ENCODE measurements at regions not wholly inside any gene's neighbourhood (a gene's known extent, or its start where the extent isn't known, plus 50 kb on each side); places are given as distances from the start of the nearest gene placed in this dataset.
A peak's percentile ranks its signal among the peaks of the same experiment; 100 is the strongest.

DNA sequence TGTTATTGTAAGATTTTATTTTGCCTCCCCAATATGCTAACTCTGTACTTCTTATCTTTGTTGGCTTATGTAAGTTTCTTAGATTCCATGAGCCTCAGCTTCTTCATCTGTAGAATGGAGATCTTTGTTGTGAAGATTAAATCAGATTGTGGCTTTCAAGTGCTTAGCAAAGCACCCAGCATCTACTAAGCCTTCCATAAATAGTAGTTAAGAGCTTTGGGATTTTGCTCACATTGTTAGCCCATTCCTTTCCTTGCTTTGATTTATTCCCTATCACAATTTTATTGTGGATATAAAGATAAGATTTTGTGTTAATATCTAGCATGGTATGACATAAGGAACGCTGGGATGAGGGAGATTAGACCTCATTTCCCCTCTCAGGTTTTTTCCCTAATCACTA, 501.4 kb downstream of the PYDC2 start:
- Histone ChIP-seq H4K91ac (ENCODE audit: low read length) (no peak overlapping the region), H3K9ac (ENCODE audit: low read length) (no peak overlapping the region), H2BK15ac (ENCODE audit: low read depth, poor library complexity, severe bottlenecking) (no peak overlapping the region), H2BK120ac (ENCODE audit: low read depth, low read length) (no peak overlapping the region), H3K18ac (ENCODE audit: low read depth in 1 of 2, low read length in 2 of 2) (no peak overlapping the region), H2BK12ac (ENCODE audit: low read length in 2 of 2) (no peak overlapping the region), H3K4me3 (ENCODE audit: insufficient read depth in 1 of 2, low read depth in 1 of 2, low read length in 2 of 2) (no peak overlapping the region), H4K8ac (ENCODE audit: low read length) (no peak overlapping the region), H3K23ac (ENCODE audit: low read length in 2 of 2) (no peak overlapping the region), H3K27me3 (ENCODE audit: control insufficient read depth in 1 of 2, insufficient read depth in 1 of 2, low read length in 2 of 2) (no peaks in the 10 kb centered on the region), H3K4me1 (ENCODE audit: control insufficient read depth, insufficient read depth, low read depth, low read length) (peaks cover 9% of the 10 kb centered on the region), H3K36me3 (ENCODE audit: control insufficient read depth in 1 of 2, insufficient read depth in 2 of 2, low read depth in 1 of 2, low read length in 2 of 2) (no peaks in the 10 kb centered on the region), H3K4ac (ENCODE audit: low read depth in 1 of 2, low read length in 2 of 2) (no peak overlapping the region), H3K79me1 (replicated peaks; ENCODE audit: low read length, poor library complexity, severe bottlenecking) (no peaks in the 10 kb centered on the region), H2AFZ (ENCODE audit: low read depth, low read length) (no peak overlapping the region), H3K4me2 (ENCODE audit: low read length, poor library complexity, severe bottlenecking) (no peak overlapping the region), H2BK5ac (ENCODE audit: low read depth, low read length, poor library complexity, severe bottlenecking) (no peak overlapping the region), H2AK5ac (ENCODE audit: low read length, severe bottlenecking) (peak overlapping the region; percentile 85), H3K14ac (ENCODE audit: low read length in 2 of 2) (no peak overlapping the region), H3K9me3 (ENCODE audit: control insufficient read depth, low read length) (no peaks in the 10 kb centered on the region), H3K27ac (ENCODE audit: low read length, poor library complexity, severe bottlenecking) (peak overlapping the region; percentile 47)
- no CpG with 5 or more reads among the region's 1 CpG for WGBS
- peak; percentile 12 for DNase-seq

DNA sequence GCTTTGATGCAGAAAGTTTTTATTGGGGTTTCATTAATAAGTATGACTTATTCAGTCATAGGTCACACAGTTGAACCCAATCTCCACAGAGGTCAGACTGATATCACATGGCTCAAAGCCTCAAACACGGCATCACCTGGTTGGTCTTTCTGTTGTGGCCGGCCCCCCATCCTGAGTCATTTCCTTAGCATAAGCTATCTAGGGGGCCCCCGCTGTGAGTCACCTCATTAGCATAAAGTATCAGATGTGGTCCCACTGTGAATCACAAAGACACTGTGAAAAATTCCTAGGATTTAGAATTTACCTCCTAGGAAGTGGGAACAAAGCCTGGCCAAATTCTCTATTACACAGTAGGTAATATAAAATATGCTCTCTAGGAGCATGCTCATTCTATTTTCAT, 502.2 kb downstream of the PYDC2 start:
- H3K4ac ChIP-seq (ENCODE audit: low read depth in 1 of 2, low read length in 2 of 2), result peak overlapping the region in 1 of 2 experiments; percentile 19
- H3K9me3 ChIP-seq (ENCODE audit: control insufficient read depth, low read length), result no peaks in the 10 kb centered on the region
- no peak overlapping the region for H2AK5ac ChIP-seq (ENCODE audit: low read length, severe bottlenecking)
- H3K18ac ChIP-seq (ENCODE audit: low read depth in 1 of 2, low read length in 2 of 2), result no peak overlapping the region
- H3K4me2 ChIP-seq (ENCODE audit: low read length, poor library complexity, severe bottlenecking), result no peak overlapping the region
- H2AFZ ChIP-seq (ENCODE audit: low read depth, low read length), result no peak overlapping the region
- no peak overlapping the region for H2BK120ac ChIP-seq (ENCODE audit: low read depth, low read length)
- H3K23ac ChIP-seq (ENCODE audit: low read length in 2 of 2), result no peak overlapping the region
- H3K36me3 ChIP-seq (ENCODE audit: control insufficient read depth in 1 of 2, insufficient read depth in 2 of 2, low read depth in 1 of 2, low read length in 2 of 2), result no peaks in the 10 kb centered on the region
- no peak overlapping the region for H4K91ac ChIP-seq (ENCODE audit: low read length)
- no peak overlapping the region for H3K4me3 ChIP-seq (ENCODE audit: insufficient read depth in 1 of 2, low read depth in 1 of 2, low read length in 2 of 2)
- no peak overlapping the region for H4K8ac ChIP-seq (ENCODE audit: low read length)
- no peak overlapping the region for H3K14ac ChIP-seq (ENCODE audit: low read length in 2 of 2)
- H3K27ac ChIP-seq (ENCODE audit: low read length, poor library complexity, severe bottlenecking), result peak overlapping the region; percentile 47
- H2BK12ac ChIP-seq (ENCODE audit: low read length in 2 of 2), result no peak overlapping the region
- WGBS, result 6% methylated on average over 2 of the region's 3 CpGs
- H3K4me1 ChIP-seq (ENCODE audit: control insufficient read depth, insufficient read depth, low read depth, low read length), result peaks cover 9% of the 10 kb centered on the region
- no peaks in the 10 kb centered on the region for H3K79me1 ChIP-seq (replicated peaks; ENCODE audit: low read length, poor library complexity, severe bottlenecking)
- DNase-seq, result peak; percentile 67
- no peak overlapping the region for H2BK15ac ChIP-seq (ENCODE audit: low read depth, poor library complexity, severe bottlenecking)
- H3K27me3 ChIP-seq (ENCODE audit: control insufficient read depth in 1 of 2, insufficient read depth in 1 of 2, low read length in 2 of 2), result no peaks in the 10 kb centered on the region
- no peak overlapping the region for H3K9ac ChIP-seq (ENCODE audit: low read length)
- H2BK5ac ChIP-seq (ENCODE audit: low read depth, low read length, poor library complexity, severe bottlenecking), result no peak overlapping the region

GRCh38 chr3:191966556-191966955, 505.6 kb downstream of the PYDC2 start:
- H3K14ac ChIP-seq (ENCODE audit: low read length in 2 of 2), result no peak overlapping the region
- no peaks in the 10 kb centered on the region for H3K9me3 ChIP-seq (ENCODE audit: control insufficient read depth, low read length)
- peaks cover 4% of the 10 kb centered on the region for H3K4me1 ChIP-seq (ENCODE audit: control insufficient read depth, insufficient read depth, low read depth, low read length)
- no peaks in the 10 kb centered on the region for H3K79me1 ChIP-seq (replicated peaks; ENCODE audit: low read length, poor library complexity, severe bottlenecking)
- no peak overlapping the region for H2BK12ac ChIP-seq (ENCODE audit: low read length in 2 of 2)
- H3K23ac ChIP-seq (ENCODE audit: low read length in 2 of 2), result no peak overlapping the region
- no peak overlapping the region for H4K91ac ChIP-seq (ENCODE audit: low read length)
- H2BK120ac ChIP-seq (ENCODE audit: low read depth, low read length), result no peak overlapping the region
- H2BK5ac ChIP-seq (ENCODE audit: low read depth, low read length, poor library complexity, severe bottlenecking), result no peak overlapping the region
- no peak overlapping the region for H3K4me3 ChIP-seq (ENCODE audit: insufficient read depth in 1 of 2, low read depth in 1 of 2, low read length in 2 of 2)
- H3K27me3 ChIP-seq (ENCODE audit: control insufficient read depth in 1 of 2, insufficient read depth in 1 of 2, low read length in 2 of 2), result no peaks in the 10 kb centered on the region
- no peak overlapping the region for H3K27ac ChIP-seq (ENCODE audit: low read length, poor library complexity, severe bottlenecking)
- no peak overlapping the region for H4K8ac ChIP-seq (ENCODE audit: low read length)
- no peak overlapping the region for H2AK5ac ChIP-seq (ENCODE audit: low read length, severe bottlenecking)
- H3K9ac ChIP-seq (ENCODE audit: low read length), result no peak overlapping the region
- no peak overlapping the region for H2AFZ ChIP-seq (ENCODE audit: low read depth, low read length)
- no peak overlapping the region for H2BK15ac ChIP-seq (ENCODE audit: low read depth, poor library complexity, severe bottlenecking)
- no peaks in the 10 kb centered on the region for H3K36me3 ChIP-seq (ENCODE audit: control insufficient read depth in 1 of 2, insufficient read depth in 2 of 2, low read depth in 1 of 2, low read length in 2 of 2)
- H3K18ac ChIP-seq (ENCODE audit: low read depth in 1 of 2, low read length in 2 of 2), result no peak overlapping the region
- H3K4me2 ChIP-seq (ENCODE audit: low read length, poor library complexity, severe bottlenecking), result no peak overlapping the region
- no peak overlapping the region for H3K4ac ChIP-seq (ENCODE audit: low read depth in 1 of 2, low read length in 2 of 2)
- no CpG with 5 or more reads among the region's 3 CpGs for WGBS
- no peak for DNase-seq

- WGBS, result 60% methylated on average over 1 of the region's 3 CpGs
- Histone ChIP-seq H3K18ac (ENCODE audit: low read depth in 1 of 2, low read length in 2 of 2) (no peak overlapping the region), H3K9ac (ENCODE audit: low read length) (no peak overlapping the region), H3K9me3 (ENCODE audit: control insufficient read depth, low read length) (no peaks in the 10 kb centered on the region), H2BK12ac (ENCODE audit: low read length in 2 of 2) (no peak overlapping the region), H3K27ac (ENCODE audit: low read length, poor library complexity, severe bottlenecking) (no peak overlapping the region), H2BK15ac (ENCODE audit: low read depth, poor library complexity, severe bottlenecking) (no peak overlapping the region), H2AFZ (ENCODE audit: low read depth, low read length) (no peak overlapping the region), H3K4me1 (ENCODE audit: control insufficient read depth, insufficient read depth, low read depth, low read length) (peaks cover 5% of the 10 kb centered on the region), H3K4me2 (ENCODE audit: low read length, poor library complexity, severe bottlenecking) (no peak overlapping the region), H3K4ac (ENCODE audit: low read depth in 1 of 2, low read length in 2 of 2) (no peak overlapping the region), H3K4me3 (ENCODE audit: insufficient read depth in 1 of 2, low read depth in 1 of 2, low read length in 2 of 2) (no peak overlapping the region), H2BK120ac (ENCODE audit: low read depth, low read length) (no peak overlapping the region), H3K14ac (ENCODE audit: low read length in 2 of 2) (no peak overlapping the region), H4K8ac (ENCODE audit: low read length) (no peak overlapping the region), H3K36me3 (ENCODE audit: control insufficient read depth in 1 of 2, insufficient read depth in 2 of 2, low read depth in 1 of 2, low read length in 2 of 2) (peaks cover 0 to 3% of the 10 kb centered on the region in 2 experiments), H3K23ac (ENCODE audit: low read length in 2 of 2) (no peak overlapping the region), H2BK5ac (ENCODE audit: low read depth, low read length, poor library complexity, severe bottlenecking) (no peak overlapping the region), H2AK5ac (ENCODE audit: low read length, severe bottlenecking) (no peak overlapping the region), H3K27me3 (ENCODE audit: control insufficient read depth in 1 of 2, insufficient read depth in 1 of 2, low read length in 2 of 2) (no peaks in the 10 kb centered on the region), H3K79me1 (replicated peaks; ENCODE audit: low read length, poor library complexity, severe bottlenecking) (no peaks in the 10 kb centered on the region), H4K91ac (ENCODE audit: low read length) (no peak overlapping the region)
- no peak for DNase-seq
Observed at GRCh38 chr3:191968299-191968698, 507.3 kb downstream of the PYDC2 start.

Data from mesenchymal stem cell (in vitro differentiated cells and primary cell).